ENCODE measurements at regions not wholly inside any gene's neighbourhood (a gene's known extent, or its start where the extent isn't known, plus 50 kb on each side); places are given as distances from the start of the nearest gene placed in this dataset.

DNA sequence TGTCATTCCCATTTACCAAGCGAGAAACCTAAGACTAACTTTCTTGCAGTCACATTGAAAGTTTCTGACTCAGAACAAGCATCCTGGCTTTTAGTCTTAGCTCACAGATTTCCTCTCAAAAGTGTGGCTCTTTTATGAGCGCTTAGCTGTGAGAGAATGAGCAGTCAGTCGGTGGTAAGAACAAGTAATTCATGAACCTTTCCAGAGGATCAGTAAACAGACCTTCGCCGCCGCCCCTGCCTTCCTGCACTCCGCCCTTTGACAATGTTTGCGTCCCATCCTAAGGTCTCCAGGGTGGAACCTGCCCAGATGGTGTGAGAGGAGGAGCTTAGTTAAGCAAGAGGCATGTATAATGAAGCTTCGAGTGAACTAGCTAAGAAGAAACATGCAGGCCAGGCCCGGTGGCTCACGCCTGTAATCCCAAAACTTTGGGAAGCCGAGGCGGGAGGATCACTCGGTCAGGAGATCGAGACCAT is 142.4 kb downstream of the GLUL start (continued):
- no peak for TF ChIP-seq NFATC3 (CRISPR knock-in tag; IDR thresholded peaks at IDR 0.05)
- TF ChIP-seq ZNF510 (CRISPR knock-in tag; IDR thresholded peaks at IDR 0.05; ENCODE audit: low read depth) = no peak
- TF ChIP-seq NFKB2 (CRISPR knock-in tag; IDR thresholded peaks at IDR 0.05; ENCODE audit: borderline replicate concordance) = no peak
- no peak for TF ChIP-seq RBAK (CRISPR knock-in tag; IDR thresholded peaks at IDR 0.05)
- no peak for TF ChIP-seq ZC3H13 (CRISPR knock-in tag; IDR thresholded peaks at IDR 0.05)
- TF ChIP-seq ZZZ3 (CRISPR knock-in tag; IDR thresholded peaks at IDR 0.05; ENCODE audit: borderline replicate concordance) = no peak
- TF ChIP-seq ZNF20 (CRISPR knock-in tag; IDR thresholded peaks at IDR 0.05) = no peak
- peak; percentile 53; the same call in 1 of the 2 replicates for TF ChIP-seq ZSCAN9 (CRISPR knock-in tag; IDR thresholded peaks at IDR 0.05; ENCODE audit: borderline replicate concordance)
- TF ChIP-seq SNAPC2 (CRISPR knock-in tag; IDR thresholded peaks at IDR 0.05) = peak; percentile 36; the same call in 1 of the 2 replicates
- no peak; the same call in 1 of the 2 replicates for TF ChIP-seq CHD4 (IDR thresholded peaks at IDR 0.05; ENCODE audit: borderline replicate concordance, low read length)
- TF ChIP-seq, protein P1, sequence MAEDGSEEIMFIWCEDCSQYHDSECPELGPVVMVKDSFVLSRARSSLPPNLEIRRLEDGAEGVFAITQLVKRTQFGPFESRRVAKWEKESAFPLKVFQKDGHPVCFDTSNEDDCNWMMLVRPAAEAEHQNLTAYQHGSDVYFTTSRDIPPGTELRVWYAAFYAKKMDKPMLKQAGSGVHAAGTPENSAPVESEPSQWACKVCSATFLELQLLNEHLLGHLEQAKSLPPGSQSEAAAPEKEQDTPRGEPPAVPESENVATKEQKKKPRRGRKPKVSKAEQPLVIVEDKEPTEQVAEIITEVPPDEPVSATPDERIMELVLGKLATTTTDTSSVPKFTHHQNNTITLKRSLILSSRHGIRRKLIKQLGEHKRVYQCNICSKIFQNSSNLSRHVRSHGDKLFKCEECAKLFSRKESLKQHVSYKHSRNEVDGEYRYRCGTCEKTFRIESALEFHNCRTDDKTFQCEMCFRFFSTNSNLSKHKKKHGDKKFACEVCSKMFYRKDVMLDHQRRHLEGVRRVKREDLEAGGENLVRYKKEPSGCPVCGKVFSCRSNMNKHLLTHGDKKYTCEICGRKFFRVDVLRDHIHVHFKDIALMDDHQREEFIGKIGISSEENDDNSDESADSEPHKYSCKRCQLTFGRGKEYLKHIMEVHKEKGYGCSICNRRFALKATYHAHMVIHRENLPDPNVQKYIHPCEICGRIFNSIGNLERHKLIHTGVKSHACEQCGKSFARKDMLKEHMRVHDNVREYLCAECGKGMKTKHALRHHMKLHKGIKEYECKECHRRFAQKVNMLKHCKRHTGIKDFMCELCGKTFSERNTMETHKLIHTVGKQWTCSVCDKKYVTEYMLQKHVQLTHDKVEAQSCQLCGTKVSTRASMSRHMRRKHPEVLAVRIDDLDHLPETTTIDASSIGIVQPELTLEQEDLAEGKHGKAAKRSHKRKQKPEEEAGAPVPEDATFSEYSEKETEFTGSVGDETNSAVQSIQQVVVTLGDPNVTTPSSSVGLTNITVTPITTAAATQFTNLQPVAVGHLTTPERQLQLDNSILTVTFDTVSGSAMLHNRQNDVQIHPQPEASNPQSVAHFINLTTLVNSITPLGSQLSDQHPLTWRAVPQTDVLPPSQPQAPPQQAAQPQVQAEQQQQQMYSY (CRISPR knock-in tag; IDR thresholded peaks at IDR 0.05) = no peak
- TF ChIP-seq, protein P2, sequence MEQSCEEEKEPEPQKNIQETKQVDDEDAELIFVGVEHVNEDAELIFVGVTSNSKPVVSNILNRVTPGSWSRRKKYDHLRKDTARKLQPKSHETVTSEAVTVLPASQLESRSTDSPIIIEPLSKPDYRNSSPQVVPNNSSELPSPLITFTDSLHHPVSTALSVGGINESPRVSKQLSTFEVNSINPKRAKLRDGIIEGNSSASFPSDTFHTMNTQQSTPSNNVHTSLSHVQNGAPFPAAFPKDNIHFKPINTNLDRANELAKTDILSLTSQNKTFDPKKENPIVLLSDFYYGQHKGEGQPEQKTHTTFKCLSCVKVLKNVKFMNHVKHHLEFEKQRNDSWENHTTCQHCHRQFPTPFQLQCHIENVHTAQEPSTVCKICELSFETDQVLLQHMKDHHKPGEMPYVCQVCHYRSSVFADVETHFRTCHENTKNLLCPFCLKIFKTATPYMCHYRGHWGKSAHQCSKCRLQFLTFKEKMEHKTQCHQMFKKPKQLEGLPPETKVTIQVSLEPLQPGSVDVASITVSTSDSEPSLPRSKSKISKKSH (CRISPR knock-in tag; IDR thresholded peaks at IDR 0.05; ENCODE audit: borderline replicate concordance) = no peak
- no peak for TF ChIP-seq AKAP8 (CRISPR knock-in tag; IDR thresholded peaks at IDR 0.05)
- TF ChIP-seq, protein P3, sequence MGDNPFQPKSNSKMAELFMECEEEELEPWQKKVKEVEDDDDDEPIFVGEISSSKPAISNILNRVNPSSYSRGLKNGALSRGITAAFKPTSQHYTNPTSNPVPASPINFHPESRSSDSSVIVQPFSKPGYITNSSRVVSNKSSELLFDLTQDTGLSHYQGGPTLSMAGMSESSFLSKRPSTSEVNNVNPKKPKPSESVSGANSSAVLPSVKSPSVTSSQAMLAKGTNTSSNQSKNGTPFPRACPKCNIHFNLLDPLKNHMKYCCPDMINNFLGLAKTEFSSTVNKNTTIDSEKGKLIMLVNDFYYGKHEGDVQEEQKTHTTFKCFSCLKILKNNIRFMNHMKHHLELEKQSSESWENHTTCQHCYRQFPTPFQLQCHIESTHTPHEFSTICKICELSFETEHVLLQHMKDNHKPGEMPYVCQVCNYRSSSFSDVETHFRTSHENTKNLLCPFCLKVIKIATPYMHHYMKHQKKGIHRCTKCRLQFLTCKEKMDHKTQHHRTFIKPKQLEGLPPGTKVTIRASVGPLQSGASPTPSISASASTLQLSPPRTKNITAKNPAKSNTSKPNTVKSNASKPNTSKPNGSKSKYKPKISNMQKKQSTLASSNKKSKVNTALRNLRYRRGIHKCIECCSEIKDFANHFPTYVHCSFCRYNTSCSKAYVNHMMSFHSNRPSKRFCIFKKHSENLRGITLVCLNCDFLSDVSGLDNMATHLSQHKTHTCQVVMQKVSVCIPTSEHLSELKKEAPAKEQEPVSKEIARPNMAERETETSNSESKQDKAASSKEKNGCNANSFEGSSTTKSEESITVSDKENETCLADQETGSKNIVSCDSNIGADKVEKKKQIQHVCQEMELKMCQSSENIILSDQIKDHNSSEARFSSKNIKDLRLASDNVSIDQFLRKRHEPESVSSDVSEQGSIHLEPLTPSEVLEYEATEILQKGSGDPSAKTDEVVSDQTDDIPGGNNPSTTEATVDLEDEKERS (CRISPR knock-in tag; IDR thresholded peaks at IDR 0.05) = no peak
- no peak for TF ChIP-seq SRY (CRISPR knock-in tag; IDR thresholded peaks at IDR 0.05)
- peak; percentile 63 for TF ChIP-seq ZMYM3 (CRISPR knock-in tag; IDR thresholded peaks at IDR 0.05)
- TF ChIP-seq MLLT10 (CRISPR knock-in tag; IDR thresholded peaks at IDR 0.05) = no peak
- TF ChIP-seq, protein P4, sequence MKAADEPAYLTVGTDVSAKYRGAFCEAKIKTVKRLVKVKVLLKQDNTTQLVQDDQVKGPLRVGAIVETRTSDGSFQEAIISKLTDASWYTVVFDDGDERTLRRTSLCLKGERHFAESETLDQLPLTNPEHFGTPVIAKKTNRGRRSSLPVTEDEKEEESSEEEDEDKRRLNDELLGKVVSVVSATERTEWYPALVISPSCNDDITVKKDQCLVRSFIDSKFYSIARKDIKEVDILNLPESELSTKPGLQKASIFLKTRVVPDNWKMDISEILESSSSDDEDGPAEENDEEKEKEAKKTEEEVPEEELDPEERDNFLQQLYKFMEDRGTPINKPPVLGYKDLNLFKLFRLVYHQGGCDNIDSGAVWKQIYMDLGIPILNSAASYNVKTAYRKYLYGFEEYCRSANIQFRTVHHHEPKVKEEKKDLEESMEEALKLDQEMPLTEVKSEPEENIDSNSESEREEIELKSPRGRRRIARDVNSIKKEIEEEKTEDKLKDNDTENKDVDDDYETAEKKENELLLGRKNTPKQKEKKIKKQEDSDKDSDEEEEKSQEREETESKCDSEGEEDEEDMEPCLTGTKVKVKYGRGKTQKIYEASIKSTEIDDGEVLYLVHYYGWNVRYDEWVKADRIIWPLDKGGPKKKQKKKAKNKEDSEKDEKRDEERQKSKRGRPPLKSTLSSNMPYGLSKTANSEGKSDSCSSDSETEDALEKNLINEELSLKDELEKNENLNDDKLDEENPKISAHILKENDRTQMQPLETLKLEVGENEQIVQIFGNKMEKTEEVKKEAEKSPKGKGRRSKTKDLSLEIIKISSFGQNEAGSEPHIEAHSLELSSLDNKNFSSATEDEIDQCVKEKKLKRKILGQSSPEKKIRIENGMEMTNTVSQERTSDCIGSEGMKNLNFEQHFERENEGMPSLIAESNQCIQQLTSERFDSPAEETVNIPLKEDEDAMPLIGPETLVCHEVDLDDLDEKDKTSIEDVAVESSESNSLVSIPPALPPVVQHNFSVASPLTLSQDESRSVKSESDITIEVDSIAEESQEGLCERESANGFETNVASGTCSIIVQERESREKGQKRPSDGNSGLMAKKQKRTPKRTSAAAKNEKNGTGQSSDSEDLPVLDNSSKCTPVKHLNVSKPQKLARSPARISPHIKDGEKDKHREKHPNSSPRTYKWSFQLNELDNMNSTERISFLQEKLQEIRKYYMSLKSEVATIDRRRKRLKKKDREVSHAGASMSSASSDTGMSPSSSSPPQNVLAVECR (CRISPR knock-in tag; IDR thresholded peaks at IDR 0.05; ENCODE audit: borderline replicate concordance) = peak; percentile 45; the same call in 1 of the 2 replicates
- peak; percentile 71 for TF ChIP-seq SAP130 (CRISPR knock-in tag; IDR thresholded peaks at IDR 0.05; ENCODE audit: low read depth)
